ENCODE measurements at regions not wholly inside any gene's neighbourhood (a gene's known extent, or its start where the extent isn't known, plus 50 kb on each side); places are given as distances from the start of the nearest gene placed in this dataset.
"Not testable (repeated sequence)": the region's sequence is repeated elsewhere in the genome, so short reads cannot be mapped to it uniquely, and the experiment has no call there.

DNA sequence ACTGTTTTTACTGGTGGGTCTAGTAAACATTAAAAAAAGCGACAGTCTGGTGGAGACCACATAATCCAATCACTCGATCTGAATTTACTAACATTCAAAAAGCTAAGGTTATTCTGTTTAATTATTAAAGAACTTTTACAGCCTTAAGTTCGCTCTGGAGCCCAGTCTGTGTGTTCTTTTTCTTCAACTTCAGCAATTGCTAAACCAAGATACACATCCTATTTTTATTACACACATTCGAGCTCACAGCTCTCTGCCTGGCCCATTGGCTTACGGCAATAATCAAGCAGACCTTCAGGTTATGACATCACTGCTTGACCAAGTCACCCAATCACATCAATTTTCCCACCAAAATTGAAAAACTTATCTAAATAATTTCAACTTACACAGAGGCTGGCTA lies 57.4 kb upstream of the PRSS16 start:
- DNase-seq (ENCODE audit: low spot score) = no peak

GRCh38 chr6:27194453-27194852 lies 53.0 kb upstream of the PRSS16 start:
- DNase-seq (ENCODE audit: low spot score) = not testable (repeated sequence)

DNA sequence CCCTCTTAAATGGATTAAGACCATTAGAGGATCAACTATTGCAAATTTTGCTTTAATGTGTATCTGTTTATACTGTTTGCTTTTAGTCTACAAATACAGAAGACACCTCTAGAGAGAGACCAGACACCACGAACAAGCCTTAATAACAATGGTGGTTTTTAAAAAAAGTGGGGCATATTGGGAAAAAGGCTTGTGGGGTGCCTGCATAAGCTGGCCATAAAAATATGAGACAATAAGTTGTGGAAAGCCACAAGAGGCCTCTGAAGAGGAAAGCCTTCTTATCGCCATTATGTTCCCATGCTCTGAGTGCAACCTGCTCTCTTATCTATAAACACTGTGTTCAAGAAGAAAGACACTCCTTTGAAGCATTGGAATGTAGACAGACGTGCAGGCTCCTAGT lies 52.0 kb upstream of the PRSS16 start:
- DNase-seq (ENCODE audit: low spot score) = not testable (repeated sequence)
